ENCODE measurements at regions not wholly inside any gene's neighbourhood (a gene's known extent, or its start where the extent isn't known, plus 50 kb on each side); places are given as distances from the start of the nearest gene placed in this dataset.

- TF ChIP-seq CTCF (IDR thresholded peaks at IDR 0.05 in 4 of 5, conservative IDR thresholded peaks at IDR 0.05 in 1 of 5) (no peak), POLR2A (IDR thresholded peaks at IDR 0.05) (no peak)
Measured at GRCh38 chr1:68873144-68873543, 376.3 kb upstream of the DEPDC1 start.

Measured in gastrocnemius medialis (tissue), 4 donors.